K562 (cell line): ENCODE measurements at regions not wholly inside any gene's neighbourhood (a gene's known extent, or its start where the extent isn't known, plus 50 kb on each side); places are given as distances from the start of the nearest gene placed in this dataset.

Experiments used
- ATAC-seq: fragments of 200-7000 bp; cut with Tn5 transposase; 3 replicates; pipeline ENCODE4 v1.9.1; 2020; ENCODE audit warnings: moderate library complexity
- BruUV-seq: library from RNA; stranded (reverse); fragments of 400-500 nt; replicated peaks from 2 replicates; lab custom pipeline; 2021; lab: Mats Ljungman, UMichigan
- CTCF ChIA-PET: fragments of 300-600 bp; formaldehyde crosslinking; extraction: SDS; loops from one replicate; lab custom pipeline; 2021; ENCODE audit warnings: low intra/inter-chr PET ratio; lab: Yijun Ruan, JAX
- POLR2A ChIA-PET: fragments of 300-600, 350-650 bp; sonication (Branson Sonifier 250); formaldehyde crosslinking; extraction: SDS; loops from one replicate; lab custom pipeline; 2021; ENCODE audit warnings: antibody characterized with exemption, inconsistent platforms; lab: Yijun Ruan, JAX
- DNase-seq, 4 experiments: peaks; one replicate each; pipeline versions ENCODE4 v3.0.0 to v3.0.0-alpha.2; 2011 to 2018; ENCODE audit warnings: low spot score in 3 of 4, mixed read lengths in 3 of 4; ENCODE audit errors: extremely low read depth in 1 of 4
- FAIRE-seq: peaks from 2 replicates; lab custom pipeline; 2011; peaks lifted over from hg19 to GRCh38; lab: Jason Lieb, UNC
- H2AFZ ChIP-seq: 2 replicates; pipeline ENCODE4 v1.6.0; 2011; ENCODE audit warnings: low read depth, low read length, control low read depth, inconsistent platforms
- H3K27ac ChIP-seq: fragments of 200-600 bp; 3 replicates; pipeline ENCODE4 v1.8.0; 2011; ENCODE audit warnings: low read depth, mild to moderate bottlenecking, control low read depth, inconsistent platforms, low read length, moderate library complexity, mixed read lengths; ENCODE audit errors: extremely low read depth
- H3K27me3 ChIP-seq, 2 experiments: fragments of 300-600 bp in 1 of 2; 2 replicates in 1 of 2; 3 replicates in 1 of 2; pipeline versions ENCODE4 v1.6.0 to v1.8.0; 2011; ENCODE audit warnings: inconsistent platforms in 2 of 2, low read length in 2 of 2, mild to moderate bottlenecking in 1 of 2, mixed read lengths in 1 of 2, moderate library complexity in 1 of 2; ENCODE audit not compliant: control insufficient read depth in 2 of 2, insufficient read depth in 2 of 2
- H3K36me3 ChIP-seq: fragments of 300-600 bp; 3 replicates; pipeline ENCODE4 v1.8.0; 2011; ENCODE audit warnings: mild to moderate bottlenecking, low read length, inconsistent platforms; ENCODE audit not compliant: control insufficient read depth, insufficient read depth
- H3K4me1 ChIP-seq, 2 experiments: fragments of 200-600 bp in 1 of 2; replicated peaks in 1 of 2; 2 replicates in 1 of 2; 3 replicates in 1 of 2; pipeline versions ENCODE4 v1.5.1 to v1.8.0; 2011; ENCODE audit warnings: inconsistent platforms in 2 of 2, low read length in 2 of 2, mild to moderate bottlenecking in 1 of 2, mixed read lengths in 1 of 2, moderate library complexity in 1 of 2; ENCODE audit not compliant: control insufficient read depth in 2 of 2, insufficient read depth in 2 of 2
- H3K4me2 ChIP-seq: 2 replicates; pipeline ENCODE4 v1.6.1; 2011; ENCODE audit warnings: low read length, control low read depth, inconsistent platforms, mixed read lengths; ENCODE audit not compliant: insufficient read depth
- H3K4me3 ChIP-seq: fragments of 200-600 bp; sonication (generic), shearing (Covaris generic); 2 replicates; pipeline ENCODE4 v1.5.1; 2016; ENCODE audit warnings: control low read depth, inconsistent platforms
- H3K79me2 ChIP-seq: fragments of 200-600 bp; 3 replicates; pipeline ENCODE4 v1.8.0; 2011; ENCODE audit warnings: low read length, inconsistent platforms; ENCODE audit not compliant: control insufficient read depth, insufficient read depth
- H3K9ac ChIP-seq, 2 experiments: 2 replicates each; pipeline versions ENCODE4 v1.6.0 to v1.6.1; 2011; ENCODE audit warnings: low read depth in 2 of 2, low read length in 2 of 2, control low read depth in 1 of 2, inconsistent platforms in 1 of 2, mild to moderate bottlenecking in 1 of 2, mixed read lengths in 1 of 2; ENCODE audit not compliant: insufficient read depth in 1 of 2
- H3K9me1 ChIP-seq: one replicate; pipeline ENCODE4 v1.6.0; 2011; ENCODE audit warnings: inconsistent platforms, mild to moderate bottlenecking, low read length, moderate library complexity; ENCODE audit not compliant: control insufficient read depth, insufficient read depth
- H3K9me3 ChIP-seq: replicated peaks from 2 replicates; pipeline ENCODE4 v1.5.1; 2011; ENCODE audit warnings: low read depth, low read length, inconsistent platforms; ENCODE audit not compliant: control insufficient read depth, insufficient read depth
- H4K20me1 ChIP-seq: replicated peaks from 2 replicates; pipeline ENCODE4 v1.6.1; 2011; ENCODE audit warnings: low read length, inconsistent platforms, mixed read lengths; ENCODE audit not compliant: control insufficient read depth, insufficient read depth
- CBX8 ChIP-seq: fragments of 200-600 bp; sonication (generic); IDR thresholded peaks from 2 replicates; pipeline ENCODE4 v1.6.1; 2012; ENCODE audit warnings: borderline replicate concordance, mixed run types, low read depth, mild to moderate bottlenecking, moderate library complexity, mixed read lengths, low read length, control low read depth, inconsistent platforms; ENCODE audit not compliant: poor library complexity, severe bottlenecking; ENCODE audit errors: extremely low read depth
- CGGBP1 ChIP-seq: fragments of 250-450 bp; sonication (Bioruptor Pico); IDR thresholded peaks from 2 replicates; pipeline ENCODE4 v1.9.0; 2021; ENCODE audit warnings: mild to moderate bottlenecking
- DIDO1 ChIP-seq: fragments of 450-650 bp; IDR thresholded peaks from 2 replicates; pipeline ENCODE4 v1.6.1; 2016; ENCODE audit warnings: low read depth, missing biosample characterization, missing genetic modification characterization
- MEIS2 ChIP-seq: fragments of 450-650 bp; IDR thresholded peaks from 2 replicates; pipeline ENCODE4 v1.6.1; 2014; ENCODE audit warnings: mild to moderate bottlenecking; ENCODE audit not compliant: partially characterized antibody
- NELFE ChIP-seq: IDR thresholded peaks from 2 replicates; pipeline ENCODE4 v1.6.1; 2011; ENCODE audit warnings: mild to moderate bottlenecking; ENCODE audit not compliant: insufficient read depth, insufficient read length
- POLR2A ChIP-seq: fragments of 450-650 bp; conservative IDR thresholded peaks from 2 replicates; pipeline ENCODE4 v1.6.1; 2016
- SREBF1 ChIP-seq: fragments of 150-350 bp; IDR thresholded peaks from 2 replicates; pipeline ENCODE4 v1.6.1; 2014; ENCODE audit warnings: antibody characterized with exemption, low read depth, low read length, borderline replicate concordance
- STAT6 ChIP-seq: sonication (generic); formaldehyde crosslinking; IDR thresholded peaks from 2 replicates; pipeline ENCODE4 v1.8.1; 2023; ENCODE audit warnings: mild to moderate bottlenecking, missing genetic modification reagents
- TEAD2 ChIP-seq: fragments of 450-650 bp; IDR thresholded peaks from 2 replicates; pipeline ENCODE4 v1.6.1; 2016; ENCODE audit warnings: missing genetic modification characterization, control low read depth, missing compliant biosample characterization
- YBX1 ChIP-seq: fragments of 450-650 bp; IDR thresholded peaks from 2 replicates; pipeline ENCODE4 v1.7.1; 2016; ENCODE audit warnings: mild to moderate bottlenecking
- ZNF75A ChIP-seq: fragments of 450-650 bp; formaldehyde crosslinking; IDR thresholded peaks from 2 replicates; pipeline ENCODE4 v1.4.0; 2020; ENCODE audit warnings: mild to moderate bottlenecking
- WGBS: fragments of 100-300 bp; shearing (Covaris generic); methylation state at CpG from one replicate; pipeline ENCODE4 v1.1.6; 2016; ENCODE audit warnings: low coverage, mixed read lengths; ENCODE audit not compliant: insufficient coverage; ENCODE audit errors: missing lambda C conversion rate; 5-methylcytosine and 5-hydroxymethylcytosine counted together
- in situ Hi-C: fragments of 300-500 bp; cut with MboI; formaldehyde crosslinking; loops from 4 replicates; pipeline ENCODE4 v1.15.0; 2018; ENCODE audit warnings: inconsistent platforms, mixed read lengths
- intact Hi-C: fragments of 100-400 bp; cut with micrococcal nuclease; formaldehyde crosslinking; loops from 2 replicates; pipeline ENCODE4 v1.14.2; 2022
- TF ChIP-seq, protein P1 (sequence below): sonication (generic); formaldehyde crosslinking; IDR thresholded peaks from 2 replicates; pipeline ENCODE4 v1.9.0; 2022; ENCODE audit warnings: mild to moderate bottlenecking, missing genetic modification reagents
- TF ChIP-seq, protein P2 (sequence below): IDR thresholded peaks from 2 replicates; pipeline ENCODE4 v1.6.1; 2011; ENCODE audit warnings: borderline replicate concordance, low read depth, mild to moderate bottlenecking, moderate library complexity, low read length; ENCODE audit not compliant: insufficient read depth, poor library complexity, severe bottlenecking

- Histone ChIP-seq H3K9ac (no peak overlapping the region), H3K9me3 (no peaks in the 10 kb centered on the region), H3K4me1 (no peaks in the 10 kb centered on the region), H3K36me3 (no peaks in the 10 kb centered on the region), H3K4me3 (no peak overlapping the region), H2AFZ (no peak overlapping the region), H3K9me1 (no peaks in the 10 kb centered on the region), H3K4me2 (no peak overlapping the region), H3K27ac (no peak overlapping the region), H3K79me2 (no peaks in the 10 kb centered on the region), H4K20me1 (no peaks in the 10 kb centered on the region), H3K27me3 (no peaks in the 10 kb centered on the region)
- TF ChIP-seq CBX8 (no peak), DIDO1 (tag) (no peak), MEIS2 (no peak), YBX1 (no peak), ZNF75A (CRISPR knock-in tag) (no peak), POLR2A (no peak), TEAD2 (tag) (no peak), CGGBP1 (CRISPR knock-in tag) (no peak), SREBF1 (no peak), STAT6 (CRISPR knock-in tag) (no peak), NELFE (no peak)
- TF ChIP-seq, protein P1, sequence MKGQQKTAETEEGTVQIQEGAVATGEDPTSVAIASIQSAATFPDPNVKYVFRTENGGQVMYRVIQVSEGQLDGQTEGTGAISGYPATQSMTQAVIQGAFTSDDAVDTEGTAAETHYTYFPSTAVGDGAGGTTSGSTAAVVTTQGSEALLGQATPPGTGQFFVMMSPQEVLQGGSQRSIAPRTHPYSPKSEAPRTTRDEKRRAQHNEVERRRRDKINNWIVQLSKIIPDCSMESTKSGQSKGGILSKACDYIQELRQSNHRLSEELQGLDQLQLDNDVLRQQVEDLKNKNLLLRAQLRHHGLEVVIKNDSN (CRISPR knock-in tag) = no peak
- TF ChIP-seq, protein P2, sequence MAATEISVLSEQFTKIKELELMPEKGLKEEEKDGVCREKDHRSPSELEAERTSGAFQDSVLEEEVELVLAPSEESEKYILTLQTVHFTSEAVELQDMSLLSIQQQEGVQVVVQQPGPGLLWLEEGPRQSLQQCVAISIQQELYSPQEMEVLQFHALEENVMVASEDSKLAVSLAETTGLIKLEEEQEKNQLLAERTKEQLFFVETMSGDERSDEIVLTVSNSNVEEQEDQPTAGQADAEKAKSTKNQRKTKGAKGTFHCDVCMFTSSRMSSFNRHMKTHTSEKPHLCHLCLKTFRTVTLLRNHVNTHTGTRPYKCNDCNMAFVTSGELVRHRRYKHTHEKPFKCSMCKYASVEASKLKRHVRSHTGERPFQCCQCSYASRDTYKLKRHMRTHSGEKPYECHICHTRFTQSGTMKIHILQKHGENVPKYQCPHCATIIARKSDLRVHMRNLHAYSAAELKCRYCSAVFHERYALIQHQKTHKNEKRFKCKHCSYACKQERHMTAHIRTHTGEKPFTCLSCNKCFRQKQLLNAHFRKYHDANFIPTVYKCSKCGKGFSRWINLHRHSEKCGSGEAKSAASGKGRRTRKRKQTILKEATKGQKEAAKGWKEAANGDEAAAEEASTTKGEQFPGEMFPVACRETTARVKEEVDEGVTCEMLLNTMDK = no peak
- in situ Hi-C loops = no loop called here
- ATAC-seq (no peak), FAIRE-seq (no peak), DNase-seq (no peak)
- intact Hi-C loops = no loop called here
- 13% methylated on average over 1 of the region's 1 CpG for WGBS
- ChIA-PET POLR2A (no interaction called here), CTCF (no interaction called here)
- no TSS peak for BruUV-seq
Observed at GRCh38 chr20:7272512-7272911, 505.0 kb downstream of the BMP2 start.
